ENCODE measurements at regions not wholly inside any gene's neighbourhood (a gene's known extent, or its start where the extent isn't known, plus 50 kb on each side); places are given as distances from the start of the nearest gene placed in this dataset.

GRCh38 chr6:88376768-88377387, 210.7 kb upstream of the CNR1 start:
- TF ChIP-seq CTCF (IDR thresholded peaks at IDR 0.05) (no peak), REST (IDR thresholded peaks at IDR 0.05; ENCODE audit: insufficient read depth in 1 of 2, low read depth in 2 of 2, low read length in 1 of 2) (no peak), POLR2AphosphoS5 (IDR thresholded peaks at IDR 0.05; ENCODE audit: low read depth, low read length) (no peak), SIN3A (IDR thresholded peaks at IDR 0.05; ENCODE audit: borderline replicate concordance, insufficient read depth, low read depth, low read length) (no peak), TCF7L2 (IDR thresholded peaks at IDR 0.05; ENCODE audit: low read depth, low read length) (no peak)
